Fibroblast of mammary gland (primary cell): ENCODE measurements at regions not wholly inside any gene's neighbourhood (a gene's known extent, or its start where the extent isn't known, plus 50 kb on each side); places are given as distances from the start of the nearest gene placed in this dataset.

Source experiments
- DNase-seq: peaks from one replicate; pipeline ENCODE4 v3.0.0-alpha.2; 2010; ENCODE audit warnings: low read depth
- H3K4me3 ChIP-seq: 2 replicates; pipeline ENCODE4 v1.5.1; 2011; ENCODE audit warnings: low read depth, mild to moderate bottlenecking, low read length, moderate library complexity; ENCODE audit not compliant: control insufficient read depth
- TF ChIP-seq, protein P1 (sequence below): conservative IDR thresholded peaks from 2 replicates; pipeline ENCODE4 v1.5.1; 2011; ENCODE audit warnings: low read depth, low read length, inconsistent platforms; ENCODE audit not compliant: control insufficient read depth, insufficient read depth

DNA sequence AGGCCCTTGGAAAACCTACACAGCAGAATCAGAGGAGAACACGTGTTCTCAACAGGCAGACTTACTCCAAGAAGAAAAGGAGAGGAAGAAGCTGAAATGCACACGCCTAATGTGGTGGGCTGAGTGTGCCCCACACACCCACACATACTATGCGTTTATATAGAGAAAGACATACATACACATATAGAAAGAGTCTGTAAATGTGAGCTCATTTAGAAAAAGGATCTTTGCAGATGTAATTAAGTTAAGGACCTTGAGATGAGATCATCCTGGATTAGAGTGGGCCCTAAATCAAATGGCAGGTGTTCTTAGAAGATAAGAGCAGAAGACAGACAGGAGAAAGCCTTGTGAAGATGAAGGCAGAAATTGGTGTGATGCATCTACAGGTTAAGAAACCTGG is 87.2 kb upstream of the KLF3 start:
- DNase-seq: no peak
- TF ChIP-seq, protein P1, sequence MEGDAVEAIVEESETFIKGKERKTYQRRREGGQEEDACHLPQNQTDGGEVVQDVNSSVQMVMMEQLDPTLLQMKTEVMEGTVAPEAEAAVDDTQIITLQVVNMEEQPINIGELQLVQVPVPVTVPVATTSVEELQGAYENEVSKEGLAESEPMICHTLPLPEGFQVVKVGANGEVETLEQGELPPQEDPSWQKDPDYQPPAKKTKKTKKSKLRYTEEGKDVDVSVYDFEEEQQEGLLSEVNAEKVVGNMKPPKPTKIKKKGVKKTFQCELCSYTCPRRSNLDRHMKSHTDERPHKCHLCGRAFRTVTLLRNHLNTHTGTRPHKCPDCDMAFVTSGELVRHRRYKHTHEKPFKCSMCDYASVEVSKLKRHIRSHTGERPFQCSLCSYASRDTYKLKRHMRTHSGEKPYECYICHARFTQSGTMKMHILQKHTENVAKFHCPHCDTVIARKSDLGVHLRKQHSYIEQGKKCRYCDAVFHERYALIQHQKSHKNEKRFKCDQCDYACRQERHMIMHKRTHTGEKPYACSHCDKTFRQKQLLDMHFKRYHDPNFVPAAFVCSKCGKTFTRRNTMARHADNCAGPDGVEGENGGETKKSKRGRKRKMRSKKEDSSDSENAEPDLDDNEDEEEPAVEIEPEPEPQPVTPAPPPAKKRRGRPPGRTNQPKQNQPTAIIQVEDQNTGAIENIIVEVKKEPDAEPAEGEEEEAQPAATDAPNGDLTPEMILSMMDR: no peak
- no peak overlapping the region for H3K4me3 ChIP-seq

DNA sequence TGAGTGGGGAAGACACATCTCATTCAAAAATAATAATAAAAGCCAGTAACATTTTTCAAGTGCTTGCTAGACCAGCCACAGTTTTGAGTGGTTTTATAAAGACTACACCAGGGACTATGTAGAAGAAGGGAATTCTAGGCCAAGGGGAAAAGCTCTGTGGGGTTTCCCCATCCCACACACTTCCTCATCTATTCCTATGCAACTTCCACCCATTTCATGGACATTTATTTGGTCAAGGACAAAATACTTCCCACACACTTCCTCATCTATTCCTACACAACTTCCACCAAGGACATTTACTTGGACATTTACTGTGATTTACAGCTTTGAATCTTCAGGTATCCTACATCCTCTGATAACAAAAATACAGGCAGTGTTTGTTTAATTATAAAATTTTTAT is 86.5 kb upstream of the KLF3 start:
- DNase-seq: no peak
- TF ChIP-seq, protein P1: no peak
- H3K4me3 ChIP-seq: no peak overlapping the region

DNA sequence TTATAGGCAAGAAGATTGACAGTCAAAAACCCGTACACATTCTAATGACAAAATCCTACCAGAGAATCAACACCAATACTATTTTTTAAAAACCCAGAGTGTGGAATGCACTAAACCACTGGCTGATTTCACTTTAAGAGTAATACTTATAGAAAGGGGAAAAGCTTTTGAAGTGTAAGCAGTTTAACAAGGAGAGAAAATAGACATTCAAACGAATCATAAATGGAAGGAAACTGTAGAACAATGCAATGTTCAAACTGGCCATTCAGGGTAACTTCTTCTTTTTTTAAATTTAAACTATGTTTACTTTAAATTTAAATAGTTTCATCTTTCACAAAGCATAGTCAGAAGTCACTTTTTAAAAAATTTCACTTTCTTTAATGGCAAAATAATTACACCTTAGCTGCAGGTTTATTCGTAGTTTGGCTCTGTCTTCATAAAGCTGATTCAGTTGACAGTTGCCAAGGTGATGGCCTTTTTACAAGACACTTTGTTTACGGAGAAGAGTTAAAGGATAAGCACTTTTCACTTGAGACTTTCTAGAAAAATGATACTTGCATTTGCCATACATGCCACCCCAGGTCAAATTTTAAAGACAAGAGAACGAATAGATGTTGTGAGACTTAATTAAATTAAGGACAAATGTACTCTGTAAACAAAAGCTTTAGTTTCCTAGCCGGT is 82.4 kb upstream of the KLF3 start:
- DNase-seq: no peak
- no peak overlapping the region for H3K4me3 ChIP-seq
- TF ChIP-seq, protein P1: no peak

DNA sequence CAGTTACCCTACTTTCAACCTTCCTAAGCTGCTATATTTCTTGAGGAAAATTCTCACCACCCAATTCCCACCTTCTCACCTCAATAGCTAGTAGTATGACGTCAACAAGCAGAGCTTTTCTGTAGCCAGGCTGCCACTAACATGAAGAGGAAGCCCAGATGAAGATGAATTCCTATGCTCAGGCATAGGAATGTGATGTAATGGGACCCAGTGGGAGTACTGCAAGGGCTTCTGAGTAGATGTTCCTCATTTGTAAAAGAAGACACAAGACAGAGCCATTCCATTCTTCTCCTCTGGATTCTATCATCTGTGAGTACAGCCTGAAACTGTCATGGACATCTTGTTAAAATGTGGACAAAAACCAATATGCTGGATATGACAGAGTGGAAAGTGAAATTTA is 81.6 kb upstream of the KLF3 start:
- TF ChIP-seq, protein P1: no peak
- no peak overlapping the region for H3K4me3 ChIP-seq
- no peak for DNase-seq

DNA sequence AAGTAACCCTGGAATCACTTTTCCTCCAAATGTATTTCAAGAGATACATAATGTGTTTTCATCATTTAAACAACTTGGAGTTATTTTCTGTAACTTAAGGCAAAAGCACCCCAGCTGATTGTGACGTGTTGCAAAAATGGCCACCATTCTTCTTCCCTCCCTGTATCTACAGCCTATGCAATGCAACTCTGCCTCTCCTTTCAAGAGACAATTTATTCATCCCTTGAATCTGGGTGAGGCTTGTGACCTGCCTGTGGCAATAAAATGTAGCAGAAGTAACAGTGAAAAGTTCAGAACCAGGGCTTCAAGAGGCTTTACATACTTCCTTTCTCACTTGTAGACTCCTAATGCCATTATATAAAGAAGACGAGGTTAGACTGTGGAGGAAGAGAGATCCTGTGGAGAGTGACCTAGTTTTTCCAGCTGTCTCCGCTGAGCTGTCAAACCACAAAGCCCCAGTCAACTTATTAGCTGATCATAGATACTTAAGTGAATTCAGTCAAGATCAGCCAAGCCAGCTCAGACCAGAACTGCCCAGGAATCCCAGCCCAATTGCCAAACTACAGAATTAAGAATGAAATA is 81.0 kb upstream of the KLF3 start:
- TF ChIP-seq, protein P1: no peak
- DNase-seq: peak; percentile 12
- H3K4me3 ChIP-seq: no peak overlapping the region

DNA sequence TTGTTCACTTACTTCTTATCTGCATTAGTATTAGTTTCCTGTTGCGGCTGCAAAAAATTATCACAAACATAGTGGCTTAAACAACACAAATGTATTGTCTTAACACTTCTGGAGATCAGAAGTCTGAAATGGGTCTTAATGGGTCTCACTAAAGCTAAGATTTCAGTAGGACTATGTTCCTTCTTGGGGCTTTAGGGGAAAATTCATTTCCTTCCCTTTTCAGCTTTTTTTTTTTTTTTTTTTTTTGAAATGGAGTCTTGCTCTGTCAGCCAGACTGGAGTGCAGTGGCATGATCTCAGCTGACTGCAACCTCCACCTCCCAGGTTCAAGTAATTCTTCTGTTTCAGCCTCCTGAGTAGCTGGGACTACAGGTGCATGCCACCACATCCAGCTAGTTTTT is 78.1 kb upstream of the KLF3 start:
- no peak overlapping the region for H3K4me3 ChIP-seq
- TF ChIP-seq, protein P1: no peak
- no peak for DNase-seq
